ENCODE measurements at regions not wholly inside any gene's neighbourhood (a gene's known extent, or its start where the extent isn't known, plus 50 kb on each side); places are given as distances from the start of the nearest gene placed in this dataset.

DNA sequence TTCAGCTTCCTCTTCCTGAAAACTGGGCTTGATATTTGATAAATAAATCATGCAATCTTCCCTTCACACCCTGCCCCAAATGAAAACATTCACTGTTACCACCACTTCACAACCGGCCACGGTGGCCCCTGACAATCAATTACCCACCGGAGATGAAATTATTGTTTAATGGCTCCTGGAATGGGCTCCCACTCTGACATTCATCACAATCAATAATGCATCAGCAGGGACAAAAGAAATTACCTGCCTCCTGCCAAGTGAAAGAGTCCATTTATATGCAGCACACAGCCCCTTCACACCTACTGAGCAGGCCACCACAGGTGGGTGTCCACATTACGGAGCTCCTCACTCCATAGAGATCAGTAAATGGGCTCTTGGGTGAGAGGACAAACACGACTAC is 193.5 kb upstream of the SNX19 start:
- no peak for TF ChIP-seq CTCF (IDR thresholded peaks at IDR 0.05; ENCODE audit: insufficient read depth, low read length, missing control alignments)
- DNase-seq (ENCODE audit: low read depth, low spot score): no peak
- no peak overlapping the region for H3K4me3 ChIP-seq (ENCODE audit: low read depth, low read length)
- POLR2A ChIA-PET: no interaction called here
- CTCF ChIA-PET: no interaction called here

- DNase-seq (ENCODE audit: low read depth, low spot score): no peak
- TF ChIP-seq CTCF (IDR thresholded peaks at IDR 0.05; ENCODE audit: insufficient read depth, low read length, missing control alignments): no peak
- ChIA-PET CTCF (no interaction called here), POLR2A (no interaction called here)
- no peak overlapping the region for H3K4me3 ChIP-seq (ENCODE audit: low read depth, low read length)
Observed at GRCh38 chr11:131111775-131112174, 195.5 kb upstream of the SNX19 start.

DNA sequence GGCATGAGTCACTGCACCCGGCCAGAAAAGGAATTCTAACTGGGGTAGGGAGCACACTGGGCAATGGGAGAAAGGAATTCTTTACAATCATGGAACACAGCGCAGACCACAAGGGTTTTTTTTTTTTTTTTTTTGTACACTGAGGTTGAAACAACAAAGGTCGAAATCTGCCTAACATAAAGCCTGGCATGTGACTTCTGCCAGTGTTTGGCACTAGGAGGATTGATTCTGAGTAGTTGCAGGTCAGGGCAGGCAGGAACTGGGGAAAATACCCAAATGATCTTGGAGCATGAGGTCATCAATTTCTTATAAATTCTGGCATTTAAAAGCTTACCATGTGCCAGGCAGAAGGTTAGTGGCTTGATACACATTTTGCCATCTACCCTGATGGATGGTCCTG is 202.0 kb upstream of the SNX19 start:
- ChIA-PET POLR2A (no interaction called here), CTCF (no interaction called here)
- DNase-seq (ENCODE audit: low read depth, low spot score): no peak
- no peak overlapping the region for H3K4me3 ChIP-seq (ENCODE audit: low read depth, low read length)
- no peak for TF ChIP-seq CTCF (IDR thresholded peaks at IDR 0.05; ENCODE audit: insufficient read depth, low read length, missing control alignments)

- no peak for TF ChIP-seq CTCF (IDR thresholded peaks at IDR 0.05; ENCODE audit: insufficient read depth, low read length, missing control alignments)
- ChIA-PET CTCF (no interaction called here), POLR2A (no interaction called here)
- DNase-seq (ENCODE audit: low read depth, low spot score): no peak
- no peak overlapping the region for H3K4me3 ChIP-seq (ENCODE audit: low read depth, low read length)
Observed at GRCh38 chr11:131121426-131122333, 205.4 kb upstream of the SNX19 start.

- ChIA-PET CTCF (no interaction called here), POLR2A (no interaction called here)
- TF ChIP-seq CTCF (IDR thresholded peaks at IDR 0.05; ENCODE audit: insufficient read depth, low read length, missing control alignments): no peak
- no peak overlapping the region for H3K4me3 ChIP-seq (ENCODE audit: low read depth, low read length)
- no peak for DNase-seq (ENCODE audit: low read depth, low spot score)
Observed at GRCh38 chr11:131122448-131122847, 206.2 kb upstream of the SNX19 start.

GRCh38 chr11:131129474-131129873 is 213.2 kb upstream of the SNX19 start:
- no peak overlapping the region for H3K4me3 ChIP-seq (ENCODE audit: low read depth, low read length)
- ChIA-PET POLR2A (no interaction called here), CTCF (no interaction called here)
- no peak for DNase-seq (ENCODE audit: low read depth, low spot score)
- no peak for TF ChIP-seq CTCF (IDR thresholded peaks at IDR 0.05; ENCODE audit: insufficient read depth, low read length, missing control alignments)
